ENCODE measurements at regions not wholly inside any gene's neighbourhood (a gene's known extent, or its start where the extent isn't known, plus 50 kb on each side); places are given as distances from the start of the nearest gene placed in this dataset.
A peak's percentile ranks its signal among the peaks of the same experiment; 100 is the strongest.
"Not testable (repeated sequence)": the region's sequence is repeated elsewhere in the genome, so short reads cannot be mapped to it uniquely, and the experiment has no call there.

GRCh38 chr22:22118987-22119386, 125.6 kb upstream of the VPREB1 start:
- Histone ChIP-seq H3K9me3 (no peaks in the 10 kb centered on the region), H3K27me3 (peaks cover 66% of the 10 kb centered on the region), H3K27ac (no peak overlapping the region), H3K4me3 (no peak overlapping the region), H3K4me1 (no peaks in the 10 kb centered on the region), H3K36me3 (no peaks in the 10 kb centered on the region)
- no peak for ATAC-seq
- TF ChIP-seq EP300 (IDR thresholded peaks at IDR 0.05) (no peak), CTCF (IDR thresholded peaks at IDR 0.05) (no peak), POLR2AphosphoS5 (IDR thresholded peaks at IDR 0.05) (no peak), POLR2A (IDR thresholded peaks at IDR 0.05) (no peak)
- 62 to 82% methylated on average over 1 of the region's 1 CpG for WGBS, 2 donors (ENCODE audit: low coverage in 1 of 2)

GRCh38 chr22:22117864-22118544, 126.6 kb upstream of the VPREB1 start:
- no CpG with 5 or more reads among the region's 54 CpGs for WGBS, 2 donors (ENCODE audit: low coverage in 1 of 2)
- not testable (repeated sequence) for H3K4me1 ChIP-seq, H3K9me3 ChIP-seq, H3K36me3 ChIP-seq, ATAC-seq, H3K27ac ChIP-seq
- peaks cover 56% of the 10 kb centered on the region for H3K27me3 ChIP-seq
- H3K4me3 ChIP-seq = peak overlapping the region in 1 of 2 donors; percentile 30

- peaks cover 48% of the 10 kb centered on the region for H3K27me3 ChIP-seq
- H3K9me3 ChIP-seq = not testable (repeated sequence)
Observed at GRCh38 chr22:22116997-22117770, 127.4 kb upstream of the VPREB1 start.

GRCh38 chr22:22113701-22114100, 130.9 kb upstream of the VPREB1 start:
- no peak for ATAC-seq
- Histone ChIP-seq H3K27me3 (peaks cover 35% of the 10 kb centered on the region), H3K27ac (no peak overlapping the region), H3K9me3 (no peaks in the 10 kb centered on the region), H3K4me3 (no peak overlapping the region), H3K4me1 (no peaks in the 10 kb centered on the region), H3K36me3 (no peaks in the 10 kb centered on the region)
- no peak for TF ChIP-seq EP300 (IDR thresholded peaks at IDR 0.05)
- no peak for TF ChIP-seq POLR2A (IDR thresholded peaks at IDR 0.05)
- TF ChIP-seq CTCF (IDR thresholded peaks at IDR 0.05) = no peak
- no peak for TF ChIP-seq POLR2AphosphoS5 (IDR thresholded peaks at IDR 0.05)

More at GRCh38 chr22:22116997-22117770, 127.4 kb upstream of the VPREB1 start:
- no CpG with 5 or more reads among the region's 44 CpGs for WGBS, 2 donors (ENCODE audit: low coverage in 1 of 2)
- not testable (repeated sequence) for H3K36me3 ChIP-seq, H3K4me1 ChIP-seq, ATAC-seq, H3K27ac ChIP-seq
- H3K4me3 ChIP-seq = peak overlapping the region in 1 of 2 donors; percentile 30

GRCh38 chr22:22112533-22113294, 130.1 kb upstream of the TOP3B start:
- TF ChIP-seq CTCF (IDR thresholded peaks at IDR 0.05) = no peak
- TF ChIP-seq POLR2AphosphoS5 (IDR thresholded peaks at IDR 0.05) = no peak
- TF ChIP-seq POLR2A (IDR thresholded peaks at IDR 0.05) = no peak
- TF ChIP-seq EP300 (IDR thresholded peaks at IDR 0.05) = no peak
- no peaks in the 10 kb centered on the region for H3K9me3 ChIP-seq
- WGBS, 2 donors (ENCODE audit: low coverage in 1 of 2) = 82 to 86% methylated on average over 2 to 4 of the region's 4 CpGs

More at GRCh38 chr22:22112533-22113294, 130.1 kb upstream of the TOP3B start:
- no peak for ATAC-seq
- Histone ChIP-seq H3K4me3 (no peak overlapping the region), H3K36me3 (no peaks in the 10 kb centered on the region), H3K4me1 (no peaks in the 10 kb centered on the region), H3K27me3 (peaks cover 27% of the 10 kb centered on the region), H3K27ac (no peak overlapping the region)
